NCI-H1930 (cell line): ENCODE measurements at regions not wholly inside any gene's neighbourhood (a gene's known extent, or its start where the extent isn't known, plus 50 kb on each side); places are given as distances from the start of the nearest gene placed in this dataset.

ENCODE experiments used
- DNase-seq, 2 experiments: peaks; one replicate each; lab custom pipeline; 2025; lab: John Stamatoyannopoulos, UW

GRCh38 chr2:14257801-14258507 is 374.6 kb upstream of the LRATD1 start:
- DNase-seq = no peak

GRCh38 chr2:14261771-14262170 is 370.7 kb upstream of the LRATD1 start:
- no peak for DNase-seq

- DNase-seq = no peak
These were observed 369.5 kb upstream of the LRATD1 start for GRCh38 chr2:14263053-14263452.

- no peak for DNase-seq
These were observed 362.4 kb upstream of the LRATD1 start for GRCh38 chr2:14270036-14270582.

GRCh38 chr2:14272396-14273075 is 360.0 kb upstream of the LRATD1 start:
- no peak for DNase-seq

GRCh38 chr2:14273650-14274049 is 358.9 kb upstream of the LRATD1 start:
- no peak for DNase-seq

GRCh38 chr2:14284244-14284643 is 348.3 kb upstream of the LRATD1 start:
- DNase-seq = no peak

GRCh38 chr2:14285812-14286211 is 346.7 kb upstream of the LRATD1 start:
- no peak for DNase-seq

GRCh38 chr2:14288016-14288415 is 344.5 kb upstream of the LRATD1 start:
- no peak for DNase-seq

GRCh38 chr2:14292964-14293363 is 339.6 kb upstream of the LRATD1 start:
- no peak for DNase-seq

- DNase-seq = no peak
These were observed 335.2 kb upstream of the LRATD1 start for GRCh38 chr2:14297340-14297739.

- no peak for DNase-seq
These were observed 334.6 kb upstream of the LRATD1 start for GRCh38 chr2:14297906-14298305.

- DNase-seq = no peak
These were observed 331.2 kb upstream of the LRATD1 start for GRCh38 chr2:14301331-14301730.

GRCh38 chr2:14303366-14304115 is 329.0 kb upstream of the LRATD1 start:
- no peak for DNase-seq

GRCh38 chr2:14304326-14304725 is 328.2 kb upstream of the LRATD1 start:
- no peak for DNase-seq

- DNase-seq = no peak
These were observed 326.2 kb upstream of the LRATD1 start for GRCh38 chr2:14306268-14306861.

GRCh38 chr2:14313341-14313740 is 319.2 kb upstream of the LRATD1 start:
- no peak for DNase-seq

- no peak for DNase-seq
These were observed 315.9 kb upstream of the LRATD1 start for GRCh38 chr2:14316594-14316993.

- DNase-seq = no peak
These were observed 311.2 kb upstream of the LRATD1 start for GRCh38 chr2:14321357-14321756.

- DNase-seq = no peak
These were observed 310.2 kb upstream of the LRATD1 start for GRCh38 chr2:14322306-14322705.

GRCh38 chr2:14324308-14324707 is 308.2 kb upstream of the LRATD1 start:
- DNase-seq = no peak

- no peak for DNase-seq
These were observed 301.6 kb upstream of the LRATD1 start for GRCh38 chr2:14330884-14331283.
